Stimulated activated CD4-positive, alpha-beta T cell treated with anti-CD3 and anti-CD28 coated beads, Interleukin-4, amount 100 ng/mL, for 1 hour (primary cell): ENCODE measurements at regions not wholly inside any gene's neighbourhood (a gene's known extent, or its start where the extent isn't known, plus 50 kb on each side); places are given as distances from the start of the nearest gene placed in this dataset.
"Not testable (repeated sequence)": the region's sequence is repeated elsewhere in the genome, so short reads cannot be mapped to it uniquely, and the experiment has no call there.

Experiments used
- DNase-seq: peaks from one replicate; pipeline ENCODE4 v3.0.0-alpha.2; 2020

DNA sequence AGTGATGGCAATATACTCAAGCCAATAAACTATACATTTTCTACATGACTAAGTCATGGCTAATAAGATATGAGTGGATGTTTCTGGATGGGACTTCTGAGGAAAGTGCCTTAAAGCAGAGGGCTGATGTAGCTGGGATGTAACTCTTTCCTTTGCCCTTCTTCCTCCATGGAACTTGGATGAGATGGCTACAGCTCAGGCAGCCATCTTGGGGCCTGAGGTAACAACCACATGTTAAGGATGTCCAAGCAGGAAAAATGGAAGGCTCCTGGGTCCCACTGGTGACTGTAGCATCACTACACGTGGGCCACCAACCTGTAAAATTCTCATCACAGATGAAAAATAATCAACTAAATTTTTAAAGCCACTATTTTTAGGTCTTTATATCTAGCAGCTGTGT, 54.4 kb upstream of the GRIP1 start:
- DNase-seq: no peak

DNA sequence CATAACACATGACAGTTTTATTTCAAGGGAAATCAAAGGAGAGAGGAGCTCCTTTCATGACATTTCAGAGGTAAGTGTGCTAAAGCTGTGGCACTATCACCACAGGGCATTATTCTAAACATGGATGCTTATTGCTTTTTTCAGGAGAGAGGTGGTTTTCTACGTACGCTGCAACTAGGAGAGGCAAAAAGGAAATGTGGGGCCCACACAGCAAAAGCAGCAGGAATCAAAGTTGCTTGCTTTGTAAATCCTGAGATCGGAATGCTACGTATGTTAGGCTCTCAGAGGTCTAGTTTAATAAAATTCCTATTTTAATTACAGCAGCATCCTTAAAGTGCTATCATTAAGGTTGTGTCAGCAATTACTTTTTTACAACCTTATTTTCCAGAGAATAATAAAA, 55.0 kb upstream of the GRIP1 start:
- no peak for DNase-seq

DNA sequence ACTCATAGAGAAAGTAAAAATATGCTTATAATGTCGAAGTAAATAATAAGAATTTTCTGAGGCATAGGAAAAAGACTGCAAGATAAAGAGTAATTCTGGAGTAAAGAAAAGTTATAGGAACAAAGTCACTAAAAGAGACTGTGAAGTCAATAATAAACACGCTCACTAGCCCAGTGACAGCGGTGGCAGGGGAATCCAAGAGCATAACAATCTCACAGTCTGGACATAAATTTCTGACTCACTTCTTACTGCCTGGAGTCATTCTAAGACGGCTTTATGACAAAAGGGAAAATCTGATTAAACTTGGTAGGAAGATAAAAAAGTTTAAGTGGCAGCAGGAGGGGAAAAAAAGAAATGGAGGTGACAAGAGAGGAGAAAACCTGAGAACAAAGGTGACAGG, 56.4 kb upstream of the GRIP1 start:
- no peak for DNase-seq

DNA sequence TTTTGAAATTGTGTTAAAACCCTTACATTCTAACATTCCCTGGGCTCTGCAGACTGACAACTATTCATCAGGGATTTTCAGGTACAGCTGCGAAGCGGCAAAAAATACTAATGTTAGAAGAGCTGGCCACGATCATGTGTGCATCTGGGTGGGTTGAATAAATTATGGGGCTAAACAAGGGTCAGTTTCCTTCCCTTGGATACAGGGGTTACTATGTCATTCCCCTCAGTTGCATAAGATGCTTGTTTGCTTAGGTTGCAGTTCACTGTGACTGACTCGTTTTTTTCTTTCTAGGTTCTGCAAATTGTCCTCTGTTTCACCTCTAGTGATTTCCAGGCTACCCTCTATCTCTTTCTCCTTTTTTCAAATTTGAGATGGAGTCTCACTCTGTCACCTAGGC, 58.1 kb upstream of the GRIP1 start:
- DNase-seq: no peak

DNA sequence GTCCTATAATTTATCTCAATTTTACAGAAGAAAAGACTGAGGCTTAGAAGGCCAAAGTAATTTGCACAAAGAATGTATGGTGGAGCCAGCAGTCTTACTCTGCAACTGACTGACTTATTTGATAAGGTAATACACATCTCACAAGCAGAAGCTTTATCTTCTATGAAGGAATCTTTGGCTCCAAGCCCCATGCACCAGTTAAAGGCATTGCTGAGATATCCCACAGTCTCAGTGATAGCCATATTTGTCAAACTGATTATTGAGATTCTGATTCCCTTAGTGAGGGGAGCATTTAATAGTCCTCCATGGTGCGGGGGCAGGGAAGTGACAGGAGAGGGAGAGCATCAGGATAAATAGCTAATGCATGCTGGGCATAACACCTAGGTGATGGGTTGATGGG, 60.4 kb upstream of the GRIP1 start:
- DNase-seq: no peak

DNA sequence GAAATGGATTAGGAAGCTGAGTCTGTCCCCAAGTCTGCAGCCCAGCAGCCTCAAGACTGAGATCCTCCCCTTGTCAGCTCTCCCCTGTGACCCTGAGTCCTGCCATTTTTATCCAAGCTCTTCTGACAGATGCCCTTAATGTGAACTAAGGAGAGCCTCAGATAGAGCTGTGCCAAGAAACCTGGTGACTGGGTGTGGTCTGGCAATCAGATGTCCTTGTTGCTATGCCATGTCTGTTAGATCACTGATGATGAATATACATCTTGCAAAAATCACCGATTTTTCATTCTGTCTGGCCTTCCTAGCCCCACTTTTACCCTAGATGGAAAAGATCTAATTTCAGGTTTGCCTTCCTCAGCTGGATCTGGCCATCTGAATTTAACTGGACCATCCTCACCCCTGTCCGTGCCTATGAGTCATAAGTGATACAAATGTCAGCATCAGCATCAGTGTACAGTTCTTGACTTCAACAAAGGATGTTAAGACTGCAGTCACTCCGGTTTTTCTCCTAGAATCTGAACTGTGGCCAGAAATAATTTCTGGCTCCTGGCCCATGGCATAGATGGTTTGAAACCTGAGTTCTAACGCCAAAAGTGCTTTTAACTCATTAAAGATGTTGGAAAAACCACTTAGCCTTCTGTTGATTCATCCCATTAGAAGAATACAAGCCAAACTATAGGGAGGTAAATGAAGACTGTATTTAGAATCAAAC, 61.2 kb upstream of the GRIP1 start:
- no peak for DNase-seq

DNA sequence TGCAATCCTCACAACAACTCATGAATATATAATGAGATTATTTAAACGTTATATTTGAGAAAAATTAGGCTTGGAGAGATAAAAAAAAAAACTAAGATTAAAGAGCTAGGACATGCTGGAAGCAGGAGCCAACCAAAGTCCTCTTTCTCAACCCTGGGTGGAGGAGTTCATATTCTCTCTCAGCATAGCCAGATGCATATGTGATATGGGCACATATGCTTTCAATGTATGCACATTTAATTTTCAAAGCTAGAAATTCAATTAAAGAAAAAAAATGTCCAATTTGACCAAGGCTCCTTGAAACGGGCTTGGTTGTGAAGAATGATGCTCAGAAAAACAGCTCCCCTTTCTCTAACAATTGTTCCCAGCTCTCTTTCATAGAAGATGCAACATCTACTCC, 61.9 kb upstream of the GRIP1 start:
- DNase-seq: no peak

DNA sequence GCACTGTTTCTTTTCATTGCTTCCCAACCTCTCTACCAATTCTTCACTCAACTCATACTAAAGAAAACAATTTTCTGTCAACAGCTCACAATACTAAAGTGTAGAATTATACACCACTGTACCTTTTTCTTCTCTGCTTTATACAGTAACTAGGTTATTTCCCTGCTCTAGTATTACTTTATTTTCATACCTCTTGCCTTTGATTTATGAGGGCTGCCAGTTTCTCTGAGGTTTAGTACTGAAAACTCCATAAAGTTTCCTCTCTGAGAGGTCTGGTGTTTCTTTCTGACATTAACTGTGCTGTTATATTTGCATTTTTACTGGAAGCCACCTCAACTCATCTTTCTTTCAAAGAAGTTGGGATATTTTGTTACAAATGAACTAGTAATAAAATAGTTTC, 63.0 kb upstream of the GRIP1 start:
- no peak for DNase-seq

DNA sequence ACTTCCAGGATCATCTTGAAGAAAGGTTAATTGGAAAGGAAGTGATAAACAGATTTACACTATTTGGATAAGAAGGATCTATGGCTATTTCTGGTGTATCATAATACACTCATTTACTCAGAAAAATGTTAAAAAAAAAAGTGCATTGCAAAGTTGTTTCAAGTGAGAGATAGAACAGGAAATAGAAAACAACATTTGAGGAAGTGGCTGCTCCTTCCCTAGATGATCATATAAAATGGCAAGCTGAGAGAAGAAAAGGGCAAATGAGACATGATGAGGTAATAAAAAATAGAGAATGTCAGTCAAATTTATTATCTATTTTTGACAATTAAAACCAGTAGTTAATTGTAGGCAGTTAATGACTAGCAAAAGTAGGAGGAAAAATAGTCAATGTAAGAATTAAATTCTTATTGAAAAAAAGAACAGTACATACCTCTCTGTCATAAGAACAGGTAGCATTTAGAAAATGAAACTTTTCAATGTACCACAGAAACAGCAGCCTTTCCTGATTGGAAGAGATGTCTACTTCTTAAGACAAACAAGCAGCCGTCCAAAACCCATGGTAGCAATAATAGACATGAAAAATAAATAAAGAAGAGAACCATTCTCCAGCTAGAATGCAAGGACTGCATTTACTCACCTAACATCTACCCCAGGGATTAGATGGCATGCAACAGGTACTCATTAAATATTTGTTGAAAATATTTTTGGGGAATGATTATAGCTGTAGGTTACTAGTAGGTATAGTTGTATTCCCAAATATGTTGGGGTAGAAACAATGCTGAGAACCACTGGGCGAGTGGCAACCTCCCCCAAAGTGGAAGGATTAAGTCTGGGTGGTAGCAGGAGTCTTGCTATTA, 63.9 kb upstream of the GRIP1 start:
- DNase-seq: no peak

DNA sequence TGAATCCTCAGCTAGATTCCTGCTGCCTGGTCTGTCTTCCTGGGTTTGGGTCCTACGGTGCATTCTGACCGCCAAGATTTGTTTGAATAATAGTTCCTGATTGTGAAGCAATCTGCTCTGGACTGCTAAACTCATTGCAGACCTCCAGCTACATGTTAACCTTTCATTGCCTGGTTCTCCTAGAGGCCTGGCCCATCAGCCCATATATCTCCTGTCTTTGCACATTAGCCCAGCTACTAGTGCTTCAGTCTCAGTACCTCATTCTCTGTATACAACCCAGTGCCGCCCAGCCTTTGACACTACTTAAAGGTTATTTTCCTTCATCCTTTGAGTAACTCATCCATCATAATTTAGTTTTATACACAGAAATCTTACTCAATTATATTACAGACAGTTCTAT, 65.6 kb upstream of the GRIP1 start:
- no peak for DNase-seq

DNA sequence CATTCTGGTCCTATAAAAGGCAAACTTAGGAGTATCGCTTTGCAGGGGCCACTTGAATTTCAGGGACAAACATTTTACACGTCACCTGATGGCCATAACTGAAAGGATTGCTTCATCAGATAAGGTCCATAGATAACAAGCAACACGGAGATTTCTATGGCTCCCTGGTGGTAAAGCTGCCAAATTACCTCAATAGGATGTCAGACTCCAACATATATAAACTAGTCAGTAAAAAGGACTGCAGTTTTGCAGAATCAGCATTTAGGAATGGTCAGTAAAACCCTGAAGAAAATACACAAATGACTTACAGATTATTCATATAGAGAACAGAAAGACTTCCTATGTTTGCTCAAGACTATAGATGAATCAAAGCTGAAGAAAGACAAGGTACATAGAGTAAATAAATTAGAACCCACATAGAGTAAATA, 66.1 kb upstream of the GRIP1 start:
- DNase-seq: no peak

DNA sequence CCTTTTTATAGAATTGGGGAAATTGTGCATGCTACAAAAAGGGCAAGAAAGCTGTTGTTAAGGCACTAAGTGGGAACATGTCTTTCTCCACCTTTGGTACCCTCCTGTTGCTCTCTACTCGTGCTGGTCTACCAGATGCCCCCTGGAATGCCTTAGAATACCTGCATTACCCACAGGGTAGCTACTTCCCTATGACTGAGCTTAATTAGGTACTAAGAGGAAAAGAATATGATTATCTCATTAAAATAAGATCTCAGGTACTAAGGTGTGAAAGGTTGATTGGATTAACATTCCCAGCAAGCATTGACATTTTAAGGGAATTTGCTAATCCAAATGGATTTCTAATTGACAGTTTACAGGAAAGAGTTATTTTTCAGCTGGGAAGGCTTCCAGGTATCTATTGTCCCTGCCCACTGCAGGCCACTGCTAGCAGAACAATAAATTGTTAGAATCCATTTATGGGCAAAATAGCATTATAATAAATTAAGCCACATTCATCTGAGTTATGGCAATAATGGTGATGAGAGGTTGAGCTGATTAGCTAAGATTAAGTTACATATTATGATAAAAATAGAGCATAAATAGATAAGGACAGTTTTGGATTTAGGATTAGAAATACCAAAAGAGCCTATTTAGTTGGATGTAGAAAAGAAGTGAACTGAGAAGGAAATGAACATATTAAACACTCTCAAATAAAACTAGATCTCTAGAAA, 67.8 kb upstream of the GRIP1 start:
- no peak for DNase-seq

DNA sequence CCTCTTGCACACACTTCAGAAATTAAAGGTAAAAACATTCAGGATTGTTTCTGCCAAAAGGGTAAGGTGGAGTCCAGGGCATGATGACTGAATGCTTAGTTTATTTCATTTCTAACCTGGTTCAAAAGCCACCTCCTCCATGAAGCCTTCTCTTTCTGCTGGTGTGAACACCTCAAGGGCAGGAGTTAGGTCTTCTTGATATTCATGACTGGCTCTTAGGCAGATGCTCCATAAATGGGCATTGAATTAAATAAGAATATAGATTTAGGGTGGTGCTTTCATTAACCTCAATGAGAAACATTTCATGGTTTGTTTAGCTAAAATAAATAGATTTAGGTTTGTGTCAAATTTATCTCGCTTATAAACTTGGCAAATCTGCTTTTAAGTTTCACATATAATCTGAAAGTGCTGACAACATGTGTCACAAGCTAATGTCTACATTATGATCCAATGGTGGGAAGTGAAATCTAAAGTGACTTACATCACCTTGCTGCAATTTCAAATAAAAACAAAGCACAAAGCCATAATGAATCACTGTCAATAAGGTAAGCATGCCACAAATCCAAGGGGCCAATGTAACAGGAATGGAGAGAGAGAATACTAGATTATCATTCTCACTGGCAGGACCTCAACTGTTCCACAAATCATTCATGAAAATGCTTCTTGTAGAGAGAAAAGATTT, 72.7 kb upstream of the GRIP1 start:
- no peak for DNase-seq

DNA sequence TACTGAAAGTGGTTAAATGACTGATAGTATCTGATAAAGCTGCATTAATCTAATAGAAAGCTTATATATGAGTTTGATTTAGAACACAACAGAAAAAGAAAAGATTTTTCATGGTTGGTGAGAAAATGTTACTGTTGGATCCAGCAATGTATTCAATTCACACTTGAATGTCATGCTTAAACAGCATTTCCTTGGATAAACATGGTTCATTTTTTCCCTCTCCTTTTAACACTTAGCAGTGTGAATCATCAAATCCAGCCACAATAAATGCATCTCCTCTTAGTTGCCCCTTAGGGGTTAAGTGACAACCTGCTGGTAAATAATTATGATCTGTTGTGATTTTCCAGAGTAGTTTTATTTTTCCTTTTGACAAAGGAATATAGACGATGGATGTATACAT, 74.9 kb upstream of the GRIP1 start:
- DNase-seq: no peak

DNA sequence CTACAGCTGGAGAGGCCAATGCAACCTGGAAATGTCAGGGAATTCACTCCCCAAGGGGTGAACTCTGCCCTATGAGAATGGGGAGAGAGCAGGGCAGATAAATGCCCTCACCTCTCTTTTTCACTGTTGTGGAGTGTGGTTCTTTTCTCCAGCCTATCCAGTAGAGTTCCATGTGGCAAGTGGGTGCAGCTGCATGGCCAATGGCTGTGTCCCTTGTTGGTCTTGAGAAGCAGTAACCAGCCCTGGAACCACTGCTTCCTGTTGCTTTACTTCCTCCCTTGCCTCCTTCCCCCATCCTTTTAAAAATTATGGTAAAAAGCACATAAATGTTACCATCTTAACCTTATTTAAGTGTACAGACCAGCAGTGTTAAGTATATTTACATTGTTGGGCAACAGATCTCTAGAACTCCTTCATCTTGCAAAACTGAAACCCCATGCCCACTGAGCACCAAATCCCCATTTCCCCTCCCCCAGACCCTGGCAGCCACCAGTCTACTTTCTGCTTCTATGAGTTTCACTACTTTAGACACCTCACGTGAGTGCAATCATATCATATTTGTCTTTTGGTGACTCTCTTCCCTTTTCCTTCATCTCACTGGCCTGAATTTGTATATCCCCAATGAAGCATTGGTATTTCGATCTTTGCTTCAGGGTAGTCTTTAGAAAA, 77.0 kb upstream of the GRIP1 start:
- DNase-seq: no peak

DNA sequence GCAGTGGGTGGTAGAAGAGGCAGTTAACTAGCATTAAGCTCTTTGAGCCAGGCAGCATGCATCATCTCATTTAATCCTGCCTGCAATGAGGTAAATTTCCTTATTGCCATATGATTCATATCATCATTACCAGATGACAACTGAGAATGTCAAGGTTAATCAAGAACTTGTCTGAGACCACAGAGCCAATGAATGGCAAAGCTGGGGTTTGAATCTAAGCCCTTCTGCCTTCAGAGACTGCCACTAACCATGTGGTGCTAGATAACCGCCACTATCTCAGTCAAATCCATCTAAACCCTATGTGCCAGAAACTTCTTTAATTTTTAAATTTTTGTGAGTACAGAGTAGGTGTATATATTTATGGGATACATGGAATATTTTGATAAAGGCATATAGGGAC, 77.8 kb upstream of the GRIP1 start:
- DNase-seq: no peak

DNA sequence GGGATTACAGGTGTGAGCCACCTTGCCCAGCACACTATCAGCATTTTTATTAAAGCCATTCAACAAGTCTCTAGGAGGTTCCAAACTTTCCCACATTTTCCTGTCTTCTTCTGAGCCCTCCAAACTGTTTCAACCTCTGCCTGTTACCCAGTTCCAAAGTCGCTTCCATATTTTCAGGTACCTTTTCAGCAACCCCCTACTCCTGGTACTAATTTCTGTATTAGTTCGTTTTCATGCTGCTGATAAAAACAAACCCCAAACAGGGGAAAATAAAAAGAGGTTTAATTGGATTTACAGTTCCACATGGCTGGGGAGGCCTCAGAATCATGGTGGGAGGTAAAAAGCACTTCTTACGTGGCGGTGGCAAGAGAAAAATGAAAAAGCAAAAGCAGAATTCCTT, 81.2 kb upstream of the GRIP1 start:
- DNase-seq: not testable (repeated sequence)

DNA sequence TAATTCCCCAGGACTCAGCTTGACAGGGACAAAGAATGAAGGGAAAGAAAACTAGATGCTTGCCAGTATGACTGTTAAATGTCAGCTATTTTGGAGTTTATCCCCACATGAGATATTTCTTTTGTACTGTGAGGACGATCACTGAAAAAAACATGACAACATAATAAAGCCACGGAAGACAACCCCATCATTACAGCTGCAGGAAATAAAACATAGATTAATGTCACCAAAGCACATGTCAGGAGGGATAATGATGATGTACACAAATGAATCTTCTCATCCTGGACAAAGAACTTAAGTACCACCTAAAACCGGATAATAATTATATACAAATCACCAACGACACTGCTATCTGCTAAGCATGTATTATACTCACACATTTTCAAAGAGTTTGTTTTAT, 84.6 kb upstream of the GRIP1 start:
- DNase-seq: no peak

DNA sequence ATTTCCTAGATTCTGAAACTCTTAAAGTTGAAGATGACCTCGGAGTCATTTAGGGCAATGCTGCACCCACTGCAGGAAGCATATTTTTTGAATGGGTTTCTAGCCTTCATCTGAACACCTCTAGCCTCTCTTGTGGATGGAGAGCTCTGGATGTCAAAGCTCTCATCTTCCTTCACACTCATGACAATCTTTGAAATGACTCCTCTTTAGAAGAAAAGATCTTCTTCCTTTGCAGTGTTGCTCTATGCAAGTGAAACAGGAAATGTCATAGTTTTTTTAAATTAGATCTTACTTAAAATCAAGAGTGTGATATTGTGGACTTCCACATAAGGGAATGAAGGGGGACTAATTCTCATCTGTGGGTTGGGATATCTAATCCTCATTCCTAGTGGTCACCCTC, 86.3 kb upstream of the GRIP1 start:
- no peak for DNase-seq

DNA sequence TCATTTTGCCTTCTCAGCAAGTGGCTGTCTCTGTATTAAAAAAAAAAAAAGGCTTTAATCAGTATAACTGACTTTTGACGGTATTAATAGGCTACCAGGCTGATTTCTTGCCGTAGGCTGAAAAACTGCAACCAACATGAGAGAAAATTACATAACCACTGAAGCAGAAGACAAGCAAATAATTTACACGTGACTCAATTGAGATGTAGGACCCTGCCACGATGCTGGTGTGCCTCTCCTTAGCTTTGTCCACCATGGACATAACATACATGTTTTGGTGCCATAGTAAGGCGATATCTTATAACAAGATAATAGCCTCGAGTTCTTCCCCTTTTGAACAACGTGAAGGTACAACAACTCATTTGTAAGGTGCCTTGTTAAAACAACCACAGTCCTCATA, 88.7 kb upstream of the GRIP1 start:
- DNase-seq: no peak

DNA sequence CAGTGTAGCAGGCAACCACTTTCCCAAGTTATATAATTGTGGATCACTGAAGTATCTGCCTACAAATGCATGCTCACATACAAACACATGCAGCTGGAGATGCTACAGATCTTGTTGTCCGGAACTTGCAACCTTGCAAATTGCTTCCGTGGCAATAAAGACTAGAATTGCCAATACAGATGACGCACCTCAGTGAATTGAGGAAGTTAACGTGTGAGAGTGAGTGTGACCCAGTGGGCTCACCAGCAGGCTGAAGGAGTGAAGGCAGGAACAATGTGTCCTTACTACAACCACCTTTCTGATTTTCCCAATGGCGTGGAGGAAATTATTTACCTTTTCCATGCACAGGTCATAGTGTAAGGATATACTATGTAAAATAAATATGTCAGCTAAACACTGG, 89.4 kb upstream of the GRIP1 start:
- no peak for DNase-seq

DNA sequence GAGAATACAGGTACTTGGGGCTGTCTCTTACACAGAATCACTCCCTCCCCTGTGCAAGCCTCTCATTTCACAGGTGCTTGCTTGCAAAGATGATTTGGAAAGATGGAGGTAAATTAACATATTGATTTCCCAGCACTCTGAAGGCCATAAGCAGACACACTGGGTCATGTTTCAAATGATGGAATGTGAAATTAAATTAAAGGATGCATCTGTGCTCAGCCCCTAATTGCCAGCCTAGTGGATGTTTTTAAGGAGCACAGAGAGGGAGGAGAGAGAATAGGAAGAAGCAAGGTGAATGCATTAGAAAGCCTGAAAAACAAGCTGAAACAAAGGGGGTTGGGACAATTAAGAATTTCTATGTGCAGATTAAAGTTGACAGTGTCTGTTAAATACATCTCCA, 96.1 kb upstream of the GRIP1 start:
- DNase-seq: no peak

DNA sequence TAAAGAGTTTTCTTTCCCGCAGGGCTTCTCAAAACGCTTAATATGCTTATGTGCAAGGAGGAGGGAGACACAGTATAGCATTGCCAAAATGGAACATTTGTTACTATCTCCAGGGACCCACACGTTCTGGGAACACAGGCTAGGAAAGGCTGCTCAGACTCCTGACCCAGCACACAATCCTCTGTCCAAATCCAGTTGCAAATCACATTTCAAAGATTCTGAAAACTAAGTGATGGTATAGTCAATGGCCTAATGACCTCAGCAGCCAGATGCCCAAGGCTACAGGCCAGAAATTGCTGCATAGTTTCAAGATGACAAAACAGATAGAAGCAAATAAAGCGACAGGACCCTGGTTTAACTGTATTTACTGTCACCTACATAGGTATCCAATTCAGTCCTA, 97.0 kb upstream of the GRIP1 start:
- no peak for DNase-seq
